ENCODE measurements at regions not wholly inside any gene's neighbourhood (a gene's known extent, or its start where the extent isn't known, plus 50 kb on each side); places are given as distances from the start of the nearest gene placed in this dataset.

GRCh38 chr7:85664341-85664740 lies 477.5 kb upstream of the SEMA3D start:
- 96 to 99% methylated on average over 2 of the region's 2 CpGs for WGBS, 2 donors
- H3K4me3 ChIP-seq (replicated peaks in 1 of 3), result no peak overlapping the region
- no peaks in the 10 kb centered on the region for H3K9me3 ChIP-seq
- intact Hi-C loops (cut with DNase I), result no loop called here
- no peak for DNase-seq
- no peaks in the 10 kb centered on the region for H3K36me3 ChIP-seq
- H3K27me3 ChIP-seq, result no peaks in the 10 kb centered on the region
- H3K4me1 ChIP-seq, result no peaks in the 10 kb centered on the region
- TF ChIP-seq CTCF (IDR thresholded peaks at IDR 0.05), result no peak
- no peak for TF ChIP-seq POLR2A (IDR thresholded peaks at IDR 0.05)
- no peak overlapping the region for H3K27ac ChIP-seq

- Histone ChIP-seq H3K9me3 (no peaks in the 10 kb centered on the region), H3K27me3 (no peaks in the 10 kb centered on the region), H3K27ac (no peak overlapping the region), H3K4me3 (replicated peaks in 1 of 3) (no peak overlapping the region), H3K4me1 (no peaks in the 10 kb centered on the region), H3K36me3 (no peaks in the 10 kb centered on the region)
- TF ChIP-seq CTCF (IDR thresholded peaks at IDR 0.05) (no peak), POLR2A (IDR thresholded peaks at IDR 0.05) (no peak)
- intact Hi-C loops (cut with DNase I), result no loop called here
- DNase-seq, result no peak
Measured at GRCh38 chr7:85659364-85659763, 472.5 kb upstream of the SEMA3D start.

GRCh38 chr7:85655252-85655651 lies 468.4 kb upstream of the SEMA3D start:
- TF ChIP-seq CTCF (IDR thresholded peaks at IDR 0.05) (no peak), POLR2A (IDR thresholded peaks at IDR 0.05) (no peak)
- Histone ChIP-seq H3K4me3 (replicated peaks in 1 of 3) (no peak overlapping the region), H3K27ac (no peak overlapping the region), H3K36me3 (no peaks in the 10 kb centered on the region), H3K27me3 (no peaks in the 10 kb centered on the region), H3K4me1 (no peaks in the 10 kb centered on the region), H3K9me3 (no peaks in the 10 kb centered on the region)
- 91 to 94% methylated on average over 5 of the region's 5 CpGs for WGBS, 2 donors
- DNase-seq, result no peak
- intact Hi-C loops (cut with DNase I), result no loop called here

GRCh38 chr7:85644272-85644671 lies 457.4 kb upstream of the SEMA3D start:
- Histone ChIP-seq H3K4me1 (no peaks in the 10 kb centered on the region), H3K4me3 (replicated peaks in 1 of 3) (no peak overlapping the region)
- 84 to 87% methylated on average over 2 of the region's 2 CpGs for WGBS, 2 donors

DNA sequence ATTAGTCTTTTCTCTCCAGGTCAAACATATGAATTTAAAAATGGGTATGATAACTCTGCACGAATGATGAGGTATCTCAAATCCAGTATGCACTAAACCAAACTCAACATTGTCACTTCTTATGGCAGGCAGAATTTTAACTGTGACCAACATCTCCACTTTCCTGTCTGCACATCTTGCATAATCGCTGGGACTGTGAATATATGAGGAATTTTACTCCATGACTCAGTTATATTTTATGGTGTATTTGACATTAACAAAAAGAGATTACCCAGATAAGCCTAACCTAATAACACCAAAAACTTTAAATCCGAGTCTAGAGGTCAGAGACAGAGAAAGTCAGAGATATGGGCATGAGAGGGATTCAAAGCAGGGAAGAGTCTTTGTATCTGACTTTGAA lies 454.5 kb upstream of the SEMA3D start:
- 84 to 90% methylated on average over 3 of the region's 3 CpGs for WGBS, 2 donors

More at GRCh38 chr7:85644272-85644671, 457.4 kb upstream of the SEMA3D start:
- no peak for DNase-seq
- H3K36me3 ChIP-seq, result no peaks in the 10 kb centered on the region
- no peak overlapping the region for H3K27ac ChIP-seq
- no peaks in the 10 kb centered on the region for H3K27me3 ChIP-seq
- H3K9me3 ChIP-seq, result no peaks in the 10 kb centered on the region
- intact Hi-C loops (cut with DNase I), result no loop called here
- TF ChIP-seq CTCF (IDR thresholded peaks at IDR 0.05), result no peak
- no peak for TF ChIP-seq POLR2A (IDR thresholded peaks at IDR 0.05)

More for the DNA sequence above, 454.5 kb upstream of the SEMA3D start:
- no peak overlapping the region for H3K4me3 ChIP-seq (replicated peaks in 1 of 3)
- intact Hi-C loops (cut with DNase I), result no loop called here
- H3K36me3 ChIP-seq, result no peaks in the 10 kb centered on the region
- DNase-seq, result no peak
- H3K27ac ChIP-seq, result no peak overlapping the region
- H3K9me3 ChIP-seq, result no peaks in the 10 kb centered on the region
- no peaks in the 10 kb centered on the region for H3K4me1 ChIP-seq
- TF ChIP-seq POLR2A (IDR thresholded peaks at IDR 0.05), result no peak
- no peak for TF ChIP-seq CTCF (IDR thresholded peaks at IDR 0.05)
- no peaks in the 10 kb centered on the region for H3K27me3 ChIP-seq
